ENCODE measurements at regions not wholly inside any gene's neighbourhood (a gene's known extent, or its start where the extent isn't known, plus 50 kb on each side); places are given as distances from the start of the nearest gene placed in this dataset.

- H3K4me2 ChIP-seq (ENCODE audit: low read length): no peak overlapping the region
- no peak overlapping the region for H3K27ac ChIP-seq (ENCODE audit: low read length)
- H3K9me3 ChIP-seq (ENCODE audit: low read length): no peaks in the 10 kb centered on the region
- H3K79me2 ChIP-seq (replicated peaks; ENCODE audit: insufficient read depth, low read length): no peaks in the 10 kb centered on the region
- no peaks in the 10 kb centered on the region for H3K36me3 ChIP-seq (ENCODE audit: insufficient read depth, low read length)
- H3K9ac ChIP-seq (ENCODE audit: low read length): no peak overlapping the region
- H4K20me1 ChIP-seq (ENCODE audit: insufficient read depth): no peaks in the 10 kb centered on the region
- TF ChIP-seq CTCF (IDR thresholded peaks at IDR 0.05; ENCODE audit: poor library complexity, severe bottlenecking) (no peak), EP300 (conservative IDR thresholded peaks at IDR 0.05; ENCODE audit: poor library complexity, severe bottlenecking) (no peak), SMC3 (conservative IDR thresholded peaks at IDR 0.05; ENCODE audit: poor library complexity) (no peak), TAF1 (IDR thresholded peaks at IDR 0.05; ENCODE audit: low read depth) (no peak), POLR2AphosphoS5 (IDR thresholded peaks at IDR 0.05) (no peak), MXI1 (conservative IDR thresholded peaks at IDR 0.05; ENCODE audit: poor library complexity, severe bottlenecking) (no peak), REST (IDR thresholded peaks at IDR 0.05; ENCODE audit: borderline replicate concordance) (no peak), RAD21 (conservative IDR thresholded peaks at IDR 0.05) (no peak), EZH2 (IDR thresholded peaks at IDR 0.05; ENCODE audit: borderline replicate concordance, insufficient read depth, low read length, poor library complexity, severe bottlenecking) (no peak)
- H3F3A ChIP-seq (ENCODE audit: insufficient read depth, low read length, poor library complexity, severe bottlenecking): no peaks in the 10 kb centered on the region
- H3K27me3 ChIP-seq (ENCODE audit: insufficient read depth, low read depth, low read length): no peaks in the 10 kb centered on the region
- H3K4me3 ChIP-seq (ENCODE audit: low read length): no peak overlapping the region
- H3K9me2 ChIP-seq (ENCODE audit: insufficient read depth, low read length): no peaks in the 10 kb centered on the region
- no peak overlapping the region for H2AFZ ChIP-seq (ENCODE audit: low read depth, low read length)
Observed at GRCh38 chr5:52013523-52013922, 630.3 kb downstream of the ISL1 start.

- no peak overlapping the region for H3K9ac ChIP-seq (ENCODE audit: low read length)
- H3K27me3 ChIP-seq (ENCODE audit: insufficient read depth, low read depth, low read length): no peaks in the 10 kb centered on the region
- H3K9me3 ChIP-seq (ENCODE audit: low read length): no peaks in the 10 kb centered on the region
- H3K4me2 ChIP-seq (ENCODE audit: low read length): no peak overlapping the region
- no peaks in the 10 kb centered on the region for H3K79me2 ChIP-seq (replicated peaks; ENCODE audit: insufficient read depth, low read length)
- H3K36me3 ChIP-seq (ENCODE audit: insufficient read depth, low read length): no peaks in the 10 kb centered on the region
- TF ChIP-seq REST (IDR thresholded peaks at IDR 0.05; ENCODE audit: borderline replicate concordance): no peak
- no peak for TF ChIP-seq TAF1 (IDR thresholded peaks at IDR 0.05; ENCODE audit: low read depth)
- TF ChIP-seq RAD21 (conservative IDR thresholded peaks at IDR 0.05): no peak
- TF ChIP-seq EZH2 (IDR thresholded peaks at IDR 0.05; ENCODE audit: borderline replicate concordance, insufficient read depth, low read length, poor library complexity, severe bottlenecking): no peak
- TF ChIP-seq SMC3 (conservative IDR thresholded peaks at IDR 0.05; ENCODE audit: poor library complexity): no peak
- no peak for TF ChIP-seq CTCF (IDR thresholded peaks at IDR 0.05; ENCODE audit: poor library complexity, severe bottlenecking)
- TF ChIP-seq POLR2AphosphoS5 (IDR thresholded peaks at IDR 0.05): no peak
- TF ChIP-seq EP300 (conservative IDR thresholded peaks at IDR 0.05; ENCODE audit: poor library complexity, severe bottlenecking): no peak
- no peak for TF ChIP-seq MXI1 (conservative IDR thresholded peaks at IDR 0.05; ENCODE audit: poor library complexity, severe bottlenecking)
- no peaks in the 10 kb centered on the region for H3K9me2 ChIP-seq (ENCODE audit: insufficient read depth, low read length)
- H3F3A ChIP-seq (ENCODE audit: insufficient read depth, low read length, poor library complexity, severe bottlenecking): no peaks in the 10 kb centered on the region
- no peak overlapping the region for H3K4me3 ChIP-seq (ENCODE audit: low read length)
- H2AFZ ChIP-seq (ENCODE audit: low read depth, low read length): no peak overlapping the region
- H4K20me1 ChIP-seq (ENCODE audit: insufficient read depth): no peaks in the 10 kb centered on the region
- H3K27ac ChIP-seq (ENCODE audit: low read length): no peak overlapping the region
Observed at GRCh38 chr5:52015760-52016159, 632.5 kb downstream of the ISL1 start.
